GM12878 (cell line): ENCODE measurements at regions not wholly inside any gene's neighbourhood (a gene's known extent, or its start where the extent isn't known, plus 50 kb on each side); places are given as distances from the start of the nearest gene placed in this dataset.

ENCODE experiments used
- ATAC-seq: fragments of 200-7000 bp; cut with Tn5 transposase; 3 replicates; pipeline ENCODE4 v1.9.1; 2020; ENCODE audit warnings: mild to moderate bottlenecking, moderate library complexity
- BruUV-seq: library from RNA; stranded (reverse); fragments of 400-500 nt; replicated peaks from 2 replicates; lab custom pipeline; 2021; lab: Mats Ljungman, UMichigan
- CTCF ChIA-PET: fragments of 300-600 bp; sonication (Branson Sonifier 250); formaldehyde crosslinking; extraction: SDS; loops from one replicate; lab custom pipeline; 2021; ENCODE audit warnings: inconsistent platforms; lab: Yijun Ruan, JAX
- POLR2A ChIA-PET: fragments of 350-600 bp; formaldehyde crosslinking; extraction: SDS; loops from one replicate; lab custom pipeline; 2021; ENCODE audit warnings: inconsistent platforms; lab: Charles Lee
- RAD21 ChIA-PET: fragments of 300-600 bp; sonication (Branson Sonifier 250); formaldehyde crosslinking; loops from one replicate; lab custom pipeline; 2023; ENCODE audit warnings: antibody characterized with exemption; ENCODE audit not compliant: unreplicated experiment; lab: Charles Lee
- SMC1A ChIA-PET: fragments of 300-600 bp; sonication (Branson Sonifier 250); formaldehyde crosslinking; loops from one replicate; lab custom pipeline; 2023; ENCODE audit not compliant: unreplicated experiment, uncharacterized antibody; lab: Charles Lee
- DNase-seq: peaks from one replicate; pipeline ENCODE4 v3.0.0-alpha.2; 2011; ENCODE audit warnings: low read depth, low spot score
- FAIRE-seq: peaks from 3 replicates; lab custom pipeline; 2011; peaks lifted over from hg19 to GRCh38; lab: Jason Lieb, UNC
- H2AFZ ChIP-seq: 2 replicates; pipeline ENCODE4 v1.6.0; 2011; ENCODE audit warnings: low read depth, low read length, control low read depth; ENCODE audit not compliant: control insufficient read depth
- H3K27ac ChIP-seq: 2 replicates; pipeline ENCODE4 v1.5.1; 2011; ENCODE audit warnings: control low read depth; ENCODE audit not compliant: control insufficient read depth, insufficient read depth
- H3K27me3 ChIP-seq, 2 experiments: replicated peaks in 1 of 2; 2 replicates each; pipeline versions ENCODE4 v1.6.0 to v1.6.1; 2011; ENCODE audit warnings: low read length in 1 of 2; ENCODE audit not compliant: control insufficient read depth in 2 of 2, insufficient read depth in 2 of 2
- H3K36me3 ChIP-seq, 2 experiments: 2 replicates each; pipeline ENCODE4 v1.5.1; 2011; ENCODE audit warnings: low read length in 1 of 2; ENCODE audit not compliant: control insufficient read depth in 2 of 2, insufficient read depth in 2 of 2
- H3K4me1 ChIP-seq: 2 replicates; pipeline ENCODE4 v1.6.1; 2011; ENCODE audit warnings: mild to moderate bottlenecking, low read length, moderate library complexity, mixed read lengths; ENCODE audit not compliant: control insufficient read depth, insufficient read depth
- H3K4me2 ChIP-seq: 2 replicates; pipeline ENCODE4 v1.6.0; 2011; ENCODE audit warnings: control low read depth; ENCODE audit not compliant: control insufficient read depth, insufficient read depth
- H3K4me3 ChIP-seq: fragments of 200-600 bp; sonication (generic); 2 replicates; pipeline ENCODE4 v1.5.1; 2016
- H3K79me2 ChIP-seq: 2 replicates; pipeline ENCODE4 v1.6.0; 2011; ENCODE audit warnings: low read length; ENCODE audit not compliant: control insufficient read depth, insufficient read depth
- H3K9ac ChIP-seq: 2 replicates; pipeline ENCODE4 v1.8.0; 2011; ENCODE audit warnings: low read length, control low read depth, mixed read lengths; ENCODE audit not compliant: control insufficient read depth, insufficient read depth
- H3K9me3 ChIP-seq: replicated peaks from 3 replicates; pipeline ENCODE4 v1.5.1; 2011; ENCODE audit warnings: mild to moderate bottlenecking, low read length; ENCODE audit not compliant: control insufficient read depth, insufficient read depth
- H4K20me1 ChIP-seq: 2 replicates; pipeline ENCODE4 v1.6.0; 2011; ENCODE audit not compliant: control insufficient read depth, insufficient read depth
- ATF7 ChIP-seq: fragments of 450-650 bp; IDR thresholded peaks from 2 replicates; pipeline ENCODE4 v1.6.1; 2016; ENCODE audit warnings: low read depth, mild to moderate bottlenecking
- CBX3 ChIP-seq: fragments of 200-600 bp; sonication (generic); IDR thresholded peaks from 2 replicates; pipeline ENCODE4 v1.6.1; 2016; ENCODE audit warnings: low read depth, borderline replicate concordance
- EP300 ChIP-seq, 2 experiments: fragments of 150-350 bp in 1 of 2; IDR thresholded peaks; 2 replicates each; pipeline ENCODE4 v1.6.1; 2011 to 2012; ENCODE audit warnings: low read depth in 2 of 2, low read length in 2 of 2, borderline replicate concordance in 1 of 2, improper control_type of control experiment in 1 of 2, inconsistent platforms in 1 of 2; ENCODE audit not compliant: control insufficient read depth in 1 of 2
- GABPA ChIP-seq: IDR thresholded peaks from 2 replicates; pipeline ENCODE4 v1.6.1; 2014; ENCODE audit warnings: antibody characterized with exemption, low read depth, mild to moderate bottlenecking, inconsistent platforms
- JUND ChIP-seq: IDR thresholded peaks from 2 replicates; pipeline ENCODE4 v1.6.1; 2012; ENCODE audit warnings: low read depth, mild to moderate bottlenecking, low read length, improper control_type of control experiment, moderate library complexity
- RELB ChIP-seq: fragments of 450-650 bp; IDR thresholded peaks from 2 replicates; pipeline ENCODE4 v1.6.1; 2017; ENCODE audit warnings: low read depth, mild to moderate bottlenecking, moderate library complexity
- SMAD5 ChIP-seq: IDR thresholded peaks from 2 replicates; pipeline ENCODE4 v1.6.1; 2016; ENCODE audit warnings: antibody characterized with exemption, low read depth
- TARDBP ChIP-seq: IDR thresholded peaks from 2 replicates; pipeline ENCODE4 v1.6.1; 2016; ENCODE audit warnings: borderline replicate concordance
- YBX1 ChIP-seq: fragments of 450-650 bp; IDR thresholded peaks from 2 replicates; pipeline ENCODE4 v1.6.1; 2016; ENCODE audit warnings: antibody characterized with exemption
- ZBTB4 ChIP-seq: fragments of 450-650 bp; formaldehyde crosslinking; IDR thresholded peaks from 2 replicates; pipeline ENCODE4 v1.4.0; 2022; ENCODE audit warnings: mild to moderate bottlenecking, moderate library complexity
- WGBS: methylation state at CpG from one replicate; pipeline ENCODE4 v1.1.6; 2016; ENCODE audit warnings: low lambda C conversion rate; ENCODE audit not compliant: insufficient replicate concordance, insufficient coverage; ENCODE audit errors: missing lambda C conversion rate; 5-methylcytosine and 5-hydroxymethylcytosine counted together
- in situ Hi-C: fragments of 300-500 bp; cut with MboI; formaldehyde crosslinking; loops from 9 replicates; pipeline ENCODE4 v1.14.3; 2018; ENCODE audit warnings: mixed read lengths
- intact Hi-C: fragments of 100-400 bp; cut with micrococcal nuclease; formaldehyde crosslinking; loops from one replicate; pipeline ENCODE4 v1.14.2; 2022; ENCODE audit not compliant: unreplicated experiment
- TF ChIP-seq, protein P1 (sequence below): IDR thresholded peaks from 2 replicates; pipeline ENCODE4 v1.6.1; 2012; ENCODE audit warnings: low read depth, low read length, improper control_type of control experiment
- TF ChIP-seq, protein P2 (sequence below): IDR thresholded peaks from 2 replicates; pipeline ENCODE4 v1.6.1; 2012; ENCODE audit warnings: improper control_type of control experiment, low read depth, low read length; ENCODE audit not compliant: insufficient replicate concordance

DNA sequence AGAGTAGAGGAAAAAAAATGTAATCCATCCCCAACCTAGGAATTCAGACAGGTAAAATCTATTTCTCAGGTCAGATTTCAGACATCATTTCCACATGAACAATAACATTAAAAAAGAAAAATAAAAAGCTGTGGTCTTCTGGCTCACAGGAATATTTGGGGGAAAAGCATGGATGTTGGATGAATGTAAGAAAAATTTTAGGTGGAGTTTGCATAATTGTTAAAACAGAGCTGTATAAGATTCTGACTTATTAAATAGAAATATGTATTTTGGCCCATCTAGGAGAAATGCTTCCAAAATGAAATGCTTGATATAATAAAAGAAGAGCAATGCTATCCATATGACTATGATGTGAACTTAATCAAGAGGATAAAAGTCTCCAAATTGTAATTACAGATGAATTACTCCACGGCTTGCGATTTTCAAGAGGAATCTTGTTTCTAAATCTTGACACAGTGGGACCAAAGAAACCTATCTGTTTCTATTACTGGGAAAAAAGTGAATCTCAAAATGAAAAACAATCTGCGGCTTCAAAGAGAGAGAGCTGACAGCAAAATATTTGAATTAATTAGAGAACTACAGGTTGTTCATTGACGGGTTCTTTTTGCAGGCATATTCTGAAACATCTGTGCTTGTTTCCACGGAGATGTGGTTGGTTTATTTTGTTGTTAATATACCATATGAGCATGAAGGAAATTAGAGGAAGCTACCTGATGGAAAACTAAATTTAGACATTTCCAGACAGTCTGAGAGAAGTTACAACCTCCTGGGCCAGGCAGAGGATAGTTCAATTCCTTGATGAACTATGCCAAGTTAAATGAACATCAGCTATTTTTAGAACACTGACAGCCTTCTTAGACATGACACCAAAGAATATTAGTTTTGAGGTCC, 468.7 kb downstream of the PID1 start:
- Histone ChIP-seq H3K79me2 (no peaks in the 10 kb centered on the region), H3K4me1 (no peaks in the 10 kb centered on the region), H3K4me2 (no peak overlapping the region), H3K27me3 (no peaks in the 10 kb centered on the region), H3K4me3 (no peak overlapping the region), H2AFZ (no peak overlapping the region), H3K27ac (no peak overlapping the region), H3K9me3 (no peaks in the 10 kb centered on the region), H3K9ac (no peak overlapping the region), H3K36me3 (no peaks in the 10 kb centered on the region), H4K20me1 (no peaks in the 10 kb centered on the region)
- DNase-seq: no peak
- CTCF ChIA-PET: no interaction called here
- POLR2A ChIA-PET: no interaction called here
- 23% methylated on average over 5 of the region's 5 CpGs for WGBS
- no peak for ATAC-seq
- no peak for FAIRE-seq
- SMC1A ChIA-PET: interaction anchor here (1.1 kb wide), 1 partner anchor 8 kb away, joined by 3 read pairs; no protein-coding TSS in a partner anchor
- intact Hi-C loops: no loop called here
- RAD21 ChIA-PET: no interaction called here
- no TSS peak for BruUV-seq
- in situ Hi-C loops: no loop called here
- no peak for TF ChIP-seq CBX3
- TF ChIP-seq ZBTB4: no peak
- no peak for TF ChIP-seq JUND
- TF ChIP-seq, protein P1, sequence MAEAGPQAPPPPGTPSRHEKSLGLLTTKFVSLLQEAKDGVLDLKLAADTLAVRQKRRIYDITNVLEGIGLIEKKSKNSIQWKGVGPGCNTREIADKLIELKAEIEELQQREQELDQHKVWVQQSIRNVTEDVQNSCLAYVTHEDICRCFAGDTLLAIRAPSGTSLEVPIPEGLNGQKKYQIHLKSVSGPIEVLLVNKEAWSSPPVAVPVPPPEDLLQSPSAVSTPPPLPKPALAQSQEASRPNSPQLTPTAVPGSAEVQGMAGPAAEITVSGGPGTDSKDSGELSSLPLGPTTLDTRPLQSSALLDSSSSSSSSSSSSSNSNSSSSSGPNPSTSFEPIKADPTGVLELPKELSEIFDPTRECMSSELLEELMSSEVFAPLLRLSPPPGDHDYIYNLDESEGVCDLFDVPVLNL: no peak
- TF ChIP-seq TARDBP: no peak
- TF ChIP-seq GABPA: no peak
- no peak for TF ChIP-seq SMAD5
- TF ChIP-seq, protein P2, sequence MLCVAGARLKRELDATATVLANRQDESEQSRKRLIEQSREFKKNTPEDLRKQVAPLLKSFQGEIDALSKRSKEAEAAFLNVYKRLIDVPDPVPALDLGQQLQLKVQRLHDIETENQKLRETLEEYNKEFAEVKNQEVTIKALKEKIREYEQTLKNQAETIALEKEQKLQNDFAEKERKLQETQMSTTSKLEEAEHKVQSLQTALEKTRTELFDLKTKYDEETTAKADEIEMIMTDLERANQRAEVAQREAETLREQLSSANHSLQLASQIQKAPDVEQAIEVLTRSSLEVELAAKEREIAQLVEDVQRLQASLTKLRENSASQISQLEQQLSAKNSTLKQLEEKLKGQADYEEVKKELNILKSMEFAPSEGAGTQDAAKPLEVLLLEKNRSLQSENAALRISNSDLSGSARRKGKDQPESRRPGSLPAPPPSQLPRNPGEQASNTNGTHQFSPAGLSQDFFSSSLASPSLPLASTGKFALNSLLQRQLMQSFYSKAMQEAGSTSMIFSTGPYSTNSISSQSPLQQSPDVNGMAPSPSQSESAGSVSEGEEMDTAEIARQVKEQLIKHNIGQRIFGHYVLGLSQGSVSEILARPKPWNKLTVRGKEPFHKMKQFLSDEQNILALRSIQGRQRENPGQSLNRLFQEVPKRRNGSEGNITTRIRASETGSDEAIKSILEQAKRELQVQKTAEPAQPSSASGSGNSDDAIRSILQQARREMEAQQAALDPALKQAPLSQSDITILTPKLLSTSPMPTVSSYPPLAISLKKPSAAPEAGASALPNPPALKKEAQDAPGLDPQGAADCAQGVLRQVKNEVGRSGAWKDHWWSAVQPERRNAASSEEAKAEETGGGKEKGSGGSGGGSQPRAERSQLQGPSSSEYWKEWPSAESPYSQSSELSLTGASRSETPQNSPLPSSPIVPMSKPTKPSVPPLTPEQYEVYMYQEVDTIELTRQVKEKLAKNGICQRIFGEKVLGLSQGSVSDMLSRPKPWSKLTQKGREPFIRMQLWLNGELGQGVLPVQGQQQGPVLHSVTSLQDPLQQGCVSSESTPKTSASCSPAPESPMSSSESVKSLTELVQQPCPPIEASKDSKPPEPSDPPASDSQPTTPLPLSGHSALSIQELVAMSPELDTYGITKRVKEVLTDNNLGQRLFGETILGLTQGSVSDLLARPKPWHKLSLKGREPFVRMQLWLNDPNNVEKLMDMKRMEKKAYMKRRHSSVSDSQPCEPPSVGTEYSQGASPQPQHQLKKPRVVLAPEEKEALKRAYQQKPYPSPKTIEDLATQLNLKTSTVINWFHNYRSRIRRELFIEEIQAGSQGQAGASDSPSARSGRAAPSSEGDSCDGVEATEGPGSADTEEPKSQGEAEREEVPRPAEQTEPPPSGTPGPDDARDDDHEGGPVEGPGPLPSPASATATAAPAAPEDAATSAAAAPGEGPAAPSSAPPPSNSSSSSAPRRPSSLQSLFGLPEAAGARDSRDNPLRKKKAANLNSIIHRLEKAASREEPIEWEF: no peak
- TF ChIP-seq YBX1: no peak
- TF ChIP-seq RELB: no peak
- TF ChIP-seq ATF7: no peak
- TF ChIP-seq EP300 (IDR thresholded peaks at IDR 0.05; ENCODE audit: borderline replicate concordance in 1 of 2, control insufficient read depth in 1 of 2, low read depth in 2 of 2, low read length in 2 of 2): no peak
